ENCODE measurements at regions not wholly inside any gene's neighbourhood (a gene's known extent, or its start where the extent isn't known, plus 50 kb on each side); places are given as distances from the start of the nearest gene placed in this dataset.

DNA sequence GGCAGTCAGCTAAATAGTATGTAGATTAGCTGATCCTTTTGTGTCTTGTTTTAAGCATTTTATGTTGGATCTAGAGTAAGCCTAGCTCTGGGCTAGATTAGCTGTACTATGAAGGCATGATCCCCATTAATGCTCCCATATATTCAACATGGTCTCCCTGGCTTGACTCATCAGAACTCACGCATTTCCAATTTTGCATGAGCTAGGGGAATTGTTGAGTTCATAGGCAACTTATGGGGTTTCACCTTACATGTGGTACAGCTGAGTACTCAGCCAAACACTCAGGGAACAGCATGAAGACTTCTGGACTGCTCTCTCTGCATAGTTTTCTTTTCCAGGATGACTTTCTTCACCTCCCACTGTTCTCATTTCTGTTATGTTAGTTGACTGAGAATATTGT lies 248.2 kb downstream of the TMX3 start:
- DNase-seq (ENCODE audit: low spot score) = no peak

DNA sequence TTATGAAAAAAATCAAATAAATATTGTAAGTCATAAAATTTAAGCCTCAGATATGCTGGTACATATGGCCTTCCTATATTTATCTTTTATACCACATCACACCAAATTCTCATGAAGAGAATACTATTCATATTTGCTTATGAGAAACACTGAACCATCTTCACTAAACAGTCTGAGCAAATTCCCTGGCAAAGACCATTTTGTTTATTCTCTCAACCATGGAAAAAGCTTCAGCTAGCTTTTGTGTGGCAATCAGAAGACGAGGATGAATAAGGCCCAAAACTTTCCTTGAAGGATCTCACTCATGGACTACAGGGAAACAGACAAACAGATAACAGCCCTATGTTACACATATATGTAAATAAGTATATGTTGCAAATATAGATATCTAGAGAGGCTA lies 252.1 kb downstream of the TMX3 start:
- no peak for DNase-seq (ENCODE audit: low spot score)

DNA sequence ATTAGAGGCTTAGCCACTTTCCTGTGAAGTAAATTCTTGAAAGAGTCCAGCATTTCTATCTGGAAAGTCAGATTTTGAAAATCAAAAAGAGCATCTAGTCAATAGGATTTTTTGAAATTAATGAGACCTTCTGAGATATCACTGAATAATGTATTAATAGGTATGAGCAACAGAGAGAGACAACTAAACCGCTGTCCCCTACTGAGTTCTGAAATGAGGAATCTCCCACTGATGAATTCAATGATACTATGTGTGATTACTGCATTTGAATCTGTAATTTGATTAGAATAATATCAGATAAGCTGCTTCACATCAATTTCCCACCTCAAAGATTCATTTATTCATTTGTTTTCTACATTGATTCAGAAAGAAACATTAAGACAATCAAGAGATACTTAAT lies 252.8 kb downstream of the TMX3 start:
- no peak for DNase-seq (ENCODE audit: low spot score)

DNA sequence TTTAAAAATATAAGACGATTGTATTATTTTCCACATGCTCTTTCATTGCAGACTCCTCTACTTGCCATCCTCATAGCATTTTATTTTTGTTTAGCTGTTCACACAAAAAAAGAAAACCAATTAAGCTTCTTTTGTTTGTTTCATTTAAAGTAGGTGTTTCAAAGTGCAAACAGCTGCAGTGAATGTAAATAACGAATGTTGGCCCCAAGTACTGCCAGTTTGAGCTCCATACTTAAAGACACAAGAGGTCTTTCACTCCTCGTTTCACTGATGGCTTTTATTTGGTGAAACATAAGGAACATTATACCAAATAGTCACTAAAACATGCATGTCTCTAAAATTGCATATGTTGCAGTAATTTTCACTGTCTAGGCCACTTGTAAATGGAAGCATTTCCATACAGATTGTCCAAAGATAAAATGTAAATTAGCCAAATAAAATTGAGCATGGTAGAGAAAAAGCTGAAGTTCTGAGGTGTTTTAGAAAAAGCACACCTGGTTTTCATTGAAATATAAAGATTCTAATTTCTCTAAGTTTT lies 253.4 kb downstream of the TMX3 start:
- DNase-seq (ENCODE audit: low spot score) = no peak

DNA sequence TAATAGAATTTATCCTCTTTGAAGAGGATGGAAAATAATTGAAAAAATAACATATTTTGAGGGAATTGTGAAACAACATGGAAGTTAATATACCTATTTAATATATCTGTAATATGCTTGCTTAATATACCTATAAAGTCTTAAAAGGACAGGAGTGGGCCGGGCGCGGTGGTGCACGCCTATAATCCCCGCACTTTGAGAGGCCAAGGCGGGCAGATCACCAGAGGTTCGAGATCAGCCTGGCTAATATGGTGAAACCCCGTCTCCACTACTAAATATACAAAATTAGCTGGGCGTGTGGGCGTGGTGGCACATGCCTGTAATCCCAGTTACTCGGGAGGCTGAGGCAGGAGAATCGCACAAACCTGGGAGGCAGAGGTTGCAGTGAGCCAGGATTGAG lies 254.9 kb downstream of the TMX3 start:
- DNase-seq (ENCODE audit: low spot score) = no peak

DNA sequence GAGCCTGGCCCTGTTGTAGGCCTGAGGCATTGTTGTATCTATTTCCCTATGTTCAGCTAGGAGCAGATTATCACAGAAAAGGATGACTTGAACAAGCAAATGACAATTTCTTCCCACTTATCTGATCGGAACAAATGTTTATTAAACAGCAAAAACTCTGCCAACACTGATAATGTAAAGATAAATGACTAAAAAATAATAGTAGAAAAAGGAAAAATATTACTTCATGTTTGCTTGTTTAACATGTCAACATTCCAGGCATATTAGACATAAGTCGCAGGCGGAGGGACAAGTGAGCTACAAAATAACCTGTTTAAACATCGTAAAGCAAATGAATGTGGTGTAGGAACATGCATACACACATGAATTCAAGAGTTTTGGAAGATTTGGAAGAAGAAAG lies 257.9 kb downstream of the TMX3 start:
- DNase-seq (ENCODE audit: low spot score) = no peak

DNA sequence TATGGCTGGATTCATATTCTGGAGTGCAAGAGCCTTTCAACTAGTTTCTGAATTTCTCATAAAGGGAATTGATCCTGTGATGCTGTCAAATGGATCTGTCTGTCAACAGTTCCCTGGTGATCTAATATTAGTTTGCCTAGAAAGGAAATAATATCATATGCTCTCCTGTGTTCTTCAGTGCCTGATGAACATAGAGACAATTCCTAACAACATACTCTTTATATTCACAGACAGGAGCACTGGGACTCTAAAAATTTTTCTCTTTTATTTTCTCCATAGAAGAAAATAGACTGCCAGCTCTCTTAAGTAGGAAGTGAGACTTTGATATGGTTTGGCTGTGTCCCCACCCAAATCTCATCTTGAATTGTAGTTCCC lies 259.7 kb downstream of the TMX3 start:
- no peak for DNase-seq (ENCODE audit: low spot score)

DNA sequence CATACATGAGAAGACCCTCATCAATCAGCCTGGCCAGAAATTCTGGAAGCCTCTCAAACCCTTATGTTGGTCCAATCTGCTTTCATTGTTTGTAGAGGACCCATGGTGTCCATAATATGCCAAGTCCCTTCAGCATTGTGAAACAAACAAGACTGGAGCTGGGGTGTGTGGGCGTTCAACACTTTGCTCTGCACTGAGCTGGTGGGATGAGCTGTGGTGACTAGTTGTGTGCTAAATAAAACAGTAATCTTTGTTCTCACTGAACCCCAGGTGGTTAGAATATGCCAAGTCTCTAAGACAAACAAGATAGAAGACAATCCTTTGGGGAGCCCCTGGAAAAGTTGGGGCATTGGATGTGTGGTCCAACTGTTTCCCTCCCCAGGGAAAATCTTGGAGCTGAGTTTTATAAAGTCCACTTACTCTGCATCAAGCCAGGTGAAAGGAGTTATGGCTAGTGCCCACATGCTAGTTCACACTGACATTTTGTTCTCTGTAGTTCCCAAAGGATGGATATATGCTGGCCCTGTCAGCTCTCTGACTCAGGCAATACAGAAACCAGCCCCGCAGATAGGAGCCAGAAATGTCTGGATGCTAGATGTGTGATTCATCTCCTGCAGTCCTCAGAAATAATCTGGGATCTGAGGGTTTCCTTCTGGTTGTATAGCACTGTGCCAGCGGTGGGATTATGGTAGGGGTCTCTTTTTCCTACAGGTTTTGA lies 260.2 kb downstream of the TMX3 start:
- no peak for DNase-seq (ENCODE audit: low spot score)

DNA sequence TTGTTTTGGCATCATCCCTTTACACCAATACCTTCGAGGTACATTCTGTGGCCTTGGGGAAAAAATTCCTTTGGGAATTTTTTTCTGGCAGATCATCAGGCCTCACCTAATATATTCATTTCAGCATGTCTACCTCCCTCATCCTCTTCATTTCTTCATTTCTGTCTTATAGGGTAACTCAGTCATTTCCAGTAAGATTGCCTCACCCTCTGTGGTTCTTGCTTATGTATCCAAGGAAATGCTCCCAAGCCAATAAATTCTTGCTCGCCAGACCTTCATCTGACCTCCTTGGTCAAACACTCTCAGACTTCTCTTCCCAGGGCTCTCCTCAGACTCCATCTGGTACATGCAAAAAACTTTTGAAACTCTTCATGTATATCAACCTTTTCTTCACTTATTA lies 265.6 kb downstream of the TMX3 start:
- peak; percentile 55 for DNase-seq (ENCODE audit: low spot score)

DNA sequence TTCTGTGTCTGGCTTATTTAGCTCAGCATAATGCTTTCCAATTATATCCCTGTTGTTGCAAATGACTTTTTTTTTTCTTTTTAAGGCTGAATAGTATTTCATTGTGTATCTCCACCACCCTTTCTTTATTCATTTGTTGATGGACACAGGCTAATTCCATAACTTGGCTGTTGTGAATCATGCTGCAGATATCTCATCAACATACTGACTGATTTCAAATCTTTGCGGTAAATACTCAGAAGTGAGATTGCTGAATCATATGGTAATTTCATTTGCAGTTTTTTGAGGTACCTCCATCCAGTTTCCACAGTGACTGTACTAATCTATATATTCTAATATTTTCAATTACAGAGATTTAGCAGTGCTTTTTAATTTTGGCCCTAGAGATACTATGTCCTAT lies 266.2 kb downstream of the TMX3 start:
- no peak for DNase-seq (ENCODE audit: low spot score)

DNA sequence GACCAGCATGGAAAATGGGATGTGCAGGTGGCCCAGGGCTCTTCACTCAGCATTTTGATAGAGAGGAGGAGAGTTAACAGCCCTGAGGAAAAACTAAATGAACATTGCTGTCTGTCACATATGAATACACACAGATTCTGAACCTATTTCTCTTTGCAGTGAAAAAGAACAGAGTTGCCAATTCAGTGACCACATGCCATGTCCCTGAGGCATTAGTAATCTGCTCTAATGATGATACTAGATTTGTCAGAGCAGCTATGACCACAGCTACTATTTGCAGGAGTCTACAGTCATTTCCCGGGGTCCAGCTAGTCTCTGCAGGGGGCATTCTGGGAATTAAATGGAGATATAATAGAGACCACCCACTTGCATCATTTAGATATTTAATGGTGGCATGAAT lies 267.6 kb downstream of the TMX3 start:
- no peak for DNase-seq (ENCODE audit: low spot score)

DNA sequence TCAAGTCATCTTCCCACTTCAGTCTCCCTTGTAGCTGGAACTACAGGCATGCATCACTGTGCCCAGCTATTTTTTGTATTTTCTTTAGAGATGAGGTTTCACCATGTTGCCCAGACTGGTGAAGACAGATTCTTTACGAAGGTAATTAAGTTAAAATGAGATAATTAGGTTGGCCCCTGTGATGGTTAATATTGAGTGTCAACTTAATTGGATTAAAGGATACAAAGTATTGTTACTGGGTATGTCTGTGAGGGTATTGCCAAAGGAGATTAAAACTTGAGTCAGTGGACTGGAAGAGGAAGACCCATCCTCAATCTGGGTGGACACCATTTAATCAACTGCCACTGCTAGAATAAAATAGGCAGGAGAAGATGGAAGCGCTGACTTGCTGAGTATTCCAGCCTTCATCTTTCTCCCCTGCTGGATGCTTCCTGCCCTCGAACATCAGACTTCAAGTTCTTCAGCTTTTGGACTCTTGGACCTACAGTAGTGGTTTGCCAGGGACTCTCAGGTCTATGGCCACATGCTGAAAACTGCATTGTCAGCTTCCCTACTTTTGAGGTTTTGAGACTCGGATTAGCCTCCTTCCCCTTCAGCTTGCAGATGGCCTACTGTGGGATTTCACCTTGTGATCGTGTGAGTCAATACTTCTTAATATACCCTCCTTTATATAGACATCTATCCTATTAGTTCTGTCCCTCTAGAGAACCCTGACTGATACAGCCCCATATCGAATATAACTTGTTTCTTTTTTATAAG lies 269.1 kb downstream of the TMX3 start:
- no peak for DNase-seq (ENCODE audit: low spot score)

DNA sequence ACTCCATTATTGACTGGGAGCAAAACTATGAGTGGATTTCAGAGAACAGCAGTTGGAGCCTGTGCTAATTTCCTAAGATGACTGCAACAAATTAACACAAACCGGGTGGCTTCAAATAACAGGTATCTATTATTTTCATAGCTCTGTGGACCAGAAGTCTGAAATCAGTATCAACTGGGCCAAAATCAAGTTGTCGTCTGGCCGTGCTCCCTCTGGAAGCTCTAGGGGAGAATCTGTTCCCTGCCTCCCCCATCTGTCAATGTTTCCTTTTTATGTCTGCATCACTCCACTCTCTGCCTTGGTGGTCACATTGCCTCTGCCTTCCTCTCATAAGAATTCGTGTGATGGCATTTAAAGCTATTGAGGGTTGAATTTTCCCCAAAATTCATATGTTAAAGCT lies 269.8 kb downstream of the TMX3 start:
- no peak for DNase-seq (ENCODE audit: low spot score)

DNA sequence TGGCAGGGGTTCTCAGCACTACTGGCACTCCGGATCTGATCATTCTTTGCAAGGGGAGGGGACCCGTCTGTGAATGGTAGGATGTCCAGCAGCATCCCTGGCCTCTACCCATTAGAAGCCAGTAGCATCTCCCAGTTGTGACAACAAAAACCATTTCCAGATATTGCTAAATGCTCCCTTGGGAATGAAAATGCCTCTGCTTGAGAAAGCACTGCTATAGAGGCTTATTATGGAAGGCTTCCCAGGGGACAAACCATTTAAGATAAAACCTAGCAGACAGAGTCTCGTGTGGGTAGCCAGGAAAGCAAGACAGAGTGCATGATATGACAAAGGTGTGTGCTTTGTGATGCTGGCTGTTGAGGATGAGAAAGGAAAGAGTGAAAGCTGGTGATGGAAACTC lies 273.7 kb downstream of the TMX3 start:
- DNase-seq (ENCODE audit: low spot score) = no peak

DNA sequence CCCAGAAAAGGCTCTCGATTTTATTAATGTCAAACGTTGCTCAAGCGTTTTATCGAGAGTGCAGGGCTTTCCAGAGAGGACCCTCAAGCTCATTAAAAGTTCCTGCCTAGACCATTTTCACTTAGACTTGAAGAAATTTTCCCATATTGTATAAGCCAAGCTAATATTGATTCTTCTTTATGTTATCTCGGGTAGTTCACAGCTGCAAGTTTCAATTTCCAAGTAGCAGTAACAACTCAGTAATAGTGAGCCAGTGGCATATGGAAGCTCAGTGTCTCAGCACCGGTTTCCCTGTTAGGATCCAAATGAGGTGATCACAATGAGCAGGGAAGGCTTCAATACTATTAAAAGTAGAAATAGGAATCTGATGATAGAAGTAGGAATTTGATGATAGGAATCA lies 274.5 kb downstream of the TMX3 start:
- DNase-seq (ENCODE audit: low spot score) = no peak

DNA sequence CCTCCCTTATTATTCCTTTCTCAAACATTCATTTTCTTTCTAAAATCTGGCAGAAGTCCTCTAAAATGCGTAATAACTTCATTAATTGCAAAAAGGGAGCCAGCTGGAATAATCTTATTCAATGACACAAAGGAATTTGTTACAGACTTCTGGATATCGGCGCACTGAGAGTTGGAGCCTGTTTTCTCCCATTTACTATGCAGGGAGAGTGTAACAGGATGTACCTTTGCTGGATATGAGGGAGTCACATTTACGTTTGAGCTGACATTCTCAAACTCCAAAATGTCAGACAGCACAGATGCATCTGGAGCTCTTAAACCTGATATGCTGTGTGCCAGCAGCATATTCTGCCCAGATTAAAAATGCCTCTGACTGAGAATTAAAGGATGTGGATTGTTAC lies 275.3 kb downstream of the TMX3 start:
- DNase-seq (ENCODE audit: low spot score) = no peak

DNA sequence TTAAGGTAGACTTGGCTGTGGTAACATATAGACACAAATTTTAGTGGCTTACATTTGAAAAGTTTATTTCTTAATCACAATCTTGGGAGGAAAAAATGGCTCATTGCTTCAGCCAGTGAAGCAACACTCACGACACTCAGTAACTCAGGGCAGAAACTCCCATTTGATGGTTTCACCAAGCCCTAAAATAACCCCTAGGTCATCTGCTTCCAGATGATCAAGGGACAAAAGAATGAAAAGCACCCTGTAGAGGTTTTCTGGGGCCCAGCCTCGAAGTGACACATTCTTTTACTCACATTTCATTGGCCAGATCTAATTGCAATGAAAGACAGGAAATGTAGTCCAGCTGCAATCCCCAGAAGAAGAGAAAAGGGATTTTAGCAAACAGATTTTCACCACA lies 275.9 kb downstream of the TMX3 start:
- DNase-seq (ENCODE audit: low spot score) = peak; percentile 47

DNA sequence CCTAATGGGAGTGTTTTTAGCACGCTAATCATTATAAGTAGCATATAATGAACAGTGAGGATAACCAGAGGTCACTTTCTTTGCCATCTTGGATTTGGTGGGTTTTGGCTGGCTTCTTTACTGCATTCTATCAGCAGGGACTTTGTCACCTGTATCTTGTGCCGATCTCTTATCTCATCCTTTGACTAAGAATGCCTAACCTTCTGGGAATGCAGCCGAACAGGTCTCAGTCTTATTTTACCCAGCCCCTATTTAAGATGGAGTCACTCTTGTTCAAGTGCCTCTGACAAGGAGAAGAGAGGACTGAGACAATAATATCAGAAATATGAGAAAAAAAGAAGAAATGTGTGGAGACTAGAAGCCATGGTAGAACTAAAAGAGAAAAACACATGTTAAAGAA lies 276.4 kb downstream of the TMX3 start:
- DNase-seq (ENCODE audit: low spot score) = no peak

DNA sequence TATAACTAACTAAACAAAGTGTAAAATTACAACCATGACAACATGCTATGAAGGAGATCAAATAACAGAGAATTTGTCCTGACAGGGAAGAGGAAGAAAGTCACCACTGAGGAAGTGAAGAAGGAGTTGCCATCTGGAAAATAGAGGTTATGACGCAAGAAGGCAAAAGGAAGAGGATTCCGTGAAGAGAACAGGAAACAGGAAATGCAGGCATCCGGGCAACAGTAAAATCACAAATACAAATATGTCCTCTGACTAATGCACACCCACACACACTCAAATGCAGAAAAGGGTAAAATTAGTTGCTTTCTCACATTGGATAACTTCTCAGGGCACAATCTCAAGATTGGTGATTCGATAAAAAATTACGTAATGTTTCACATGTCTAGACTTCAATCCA lies 278.4 kb downstream of the TMX3 start:
- peak; percentile 39 for DNase-seq (ENCODE audit: low spot score)

DNA sequence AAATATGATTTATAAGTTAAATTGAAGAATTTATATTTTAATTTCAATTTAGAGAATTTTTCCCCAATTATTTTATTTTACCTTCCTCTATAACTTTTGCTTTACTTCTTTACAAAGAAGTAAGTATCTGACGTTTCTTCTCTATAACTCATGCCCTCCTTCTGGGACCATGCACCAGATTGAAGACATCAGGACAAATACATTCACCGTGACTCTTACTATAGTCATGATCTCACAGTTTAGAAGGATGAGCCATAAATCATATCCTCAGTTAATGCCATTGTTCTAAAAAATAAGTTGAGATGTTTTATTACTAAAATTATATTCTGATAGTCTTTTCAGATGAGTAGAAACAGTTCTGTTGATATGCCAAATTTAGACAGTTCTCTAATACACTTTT lies 279.3 kb downstream of the TMX3 start:
- no peak for DNase-seq (ENCODE audit: low spot score)

DNA sequence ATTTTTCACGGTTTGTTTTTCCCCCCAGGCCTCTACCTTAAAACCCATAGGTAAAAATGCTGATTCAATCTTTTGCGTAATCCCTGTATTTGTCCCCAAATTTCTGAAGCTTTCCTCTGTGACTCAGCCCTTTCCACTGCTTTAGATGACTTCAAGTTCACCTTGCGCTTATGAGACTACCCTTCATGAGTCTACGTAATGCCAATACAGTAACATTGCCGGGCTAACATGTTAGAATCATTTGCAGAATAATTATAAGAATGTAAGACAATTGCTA lies 283.0 kb downstream of the TMX3 start:
- no peak for DNase-seq (ENCODE audit: low spot score)

DNA sequence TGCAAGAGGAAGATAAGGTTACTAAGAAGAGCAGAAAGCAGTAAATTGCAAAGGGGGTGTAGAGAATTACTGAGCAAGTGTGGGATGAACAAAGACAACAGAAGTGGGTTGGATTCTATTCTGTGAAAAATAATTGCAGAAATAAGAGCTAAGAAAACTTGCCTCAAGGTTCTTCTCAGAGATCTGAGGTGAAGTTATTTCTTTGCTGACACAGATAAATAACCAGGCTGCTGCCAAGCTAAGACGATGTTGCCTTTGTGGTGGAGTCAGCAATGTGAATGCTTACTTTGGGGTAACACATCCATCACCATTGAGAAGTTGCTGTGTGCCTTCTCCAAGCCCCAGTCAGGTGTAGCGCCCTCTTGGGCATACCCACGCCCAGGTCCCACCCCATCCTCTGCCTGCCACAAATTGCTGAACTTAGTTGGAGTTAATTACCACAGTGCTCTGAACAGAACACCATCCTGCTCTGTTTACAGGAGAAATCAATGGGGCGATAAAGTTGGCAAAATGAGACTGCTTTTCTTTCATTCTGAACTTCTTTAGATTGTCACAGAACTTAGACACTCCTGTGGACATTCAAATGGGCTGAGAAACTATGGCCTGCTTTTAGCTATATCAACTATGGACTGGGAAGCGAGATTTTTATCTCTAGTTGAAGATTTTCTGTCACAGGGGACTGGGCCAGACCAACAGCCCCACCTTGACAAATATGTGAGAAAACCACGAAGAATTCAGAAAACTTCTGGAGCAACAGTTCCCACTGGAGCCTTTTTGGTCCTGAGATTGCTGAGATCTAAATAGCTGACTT lies 283.6 kb downstream of the TMX3 start:
- no peak for DNase-seq (ENCODE audit: low spot score)

DNA sequence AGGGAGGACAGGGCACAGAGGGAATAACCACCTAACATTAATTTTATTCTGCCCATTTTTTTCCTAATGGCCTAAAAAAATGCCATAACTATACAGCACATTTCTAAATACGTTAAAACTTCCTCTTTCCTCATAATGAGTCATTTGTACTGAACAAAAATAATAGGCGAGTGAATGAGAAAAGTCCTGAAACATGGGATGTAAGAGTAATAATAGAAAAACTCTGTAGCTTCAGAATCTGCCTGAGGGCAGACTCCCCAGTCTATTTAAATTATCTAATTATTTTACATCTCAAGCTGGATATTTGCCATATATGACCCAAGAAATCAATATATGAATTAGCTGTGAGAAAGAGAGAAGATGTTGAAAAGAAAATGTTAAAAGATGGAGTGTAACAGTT lies 285.1 kb downstream of the TMX3 start:
- DNase-seq (ENCODE audit: low spot score) = no peak

All from H4 (cell line).